SK-N-SH treated with all-trans-retinoic acid at 6 μM for 48 hours (cell line): ENCODE measurements at regions not wholly inside any gene's neighbourhood (a gene's known extent, or its start where the extent isn't known, plus 50 kb on each side); places are given as distances from the start of the nearest gene placed in this dataset.

Experiments
- ARNTL ChIP-seq: fragments of 450-650 bp; formaldehyde crosslinking; IDR thresholded peaks from 2 replicates; pipeline ENCODE4 v1.5.0; 2020; ENCODE audit warnings: low read depth, mild to moderate bottlenecking, moderate library complexity, borderline replicate concordance
- ESRRG ChIP-seq: fragments of 250-450 bp; sonication (Bioruptor Pico); IDR thresholded peaks from 2 replicates; pipeline ENCODE4 v1.6.1; 2021; ENCODE audit warnings: mild to moderate bottlenecking
- GLIS3 ChIP-seq: fragments of 250-450 bp; sonication (Bioruptor Pico); IDR thresholded peaks from 2 replicates; pipeline ENCODE4 v1.5.0; 2020; ENCODE audit warnings: mild to moderate bottlenecking, moderate library complexity
- OSR1 ChIP-seq: fragments of 250-450 bp; sonication (Bioruptor Pico); IDR thresholded peaks from 2 replicates; pipeline ENCODE4 v1.8.0; 2022; ENCODE audit warnings: moderate library complexity, mild to moderate bottlenecking, inconsistent platforms
- RARB ChIP-seq: fragments of 250-450 bp; sonication (Bioruptor Pico); IDR thresholded peaks from 2 replicates; pipeline ENCODE4 v1.8.0; 2021; ENCODE audit warnings: mild to moderate bottlenecking, moderate library complexity
- ZC3H10 ChIP-seq: fragments of 250-450 bp; sonication (Bioruptor Pico); IDR thresholded peaks from 2 replicates; pipeline ENCODE4 v1.5.1; 2021; ENCODE audit warnings: mild to moderate bottlenecking, moderate library complexity
- ZFP30 ChIP-seq: fragments of 450-650 bp; formaldehyde crosslinking; IDR thresholded peaks from 2 replicates; pipeline ENCODE4 v1.5.0; 2022; ENCODE audit warnings: mild to moderate bottlenecking, moderate library complexity
- TF ChIP-seq, protein P1 (sequence below): fragments of 250-450 bp; sonication (Bioruptor Pico); IDR thresholded peaks from 2 replicates; pipeline ENCODE4 v1.8.0; 2020; ENCODE audit warnings: mild to moderate bottlenecking, moderate library complexity, borderline replicate concordance
- TF ChIP-seq, protein P2 (sequence below): fragments of 250-450 bp; sonication (Bioruptor Pico); IDR thresholded peaks from 2 replicates; pipeline ENCODE4 v1.8.0; 2021; ENCODE audit warnings: low read depth, mild to moderate bottlenecking, moderate library complexity, borderline replicate concordance

DNA sequence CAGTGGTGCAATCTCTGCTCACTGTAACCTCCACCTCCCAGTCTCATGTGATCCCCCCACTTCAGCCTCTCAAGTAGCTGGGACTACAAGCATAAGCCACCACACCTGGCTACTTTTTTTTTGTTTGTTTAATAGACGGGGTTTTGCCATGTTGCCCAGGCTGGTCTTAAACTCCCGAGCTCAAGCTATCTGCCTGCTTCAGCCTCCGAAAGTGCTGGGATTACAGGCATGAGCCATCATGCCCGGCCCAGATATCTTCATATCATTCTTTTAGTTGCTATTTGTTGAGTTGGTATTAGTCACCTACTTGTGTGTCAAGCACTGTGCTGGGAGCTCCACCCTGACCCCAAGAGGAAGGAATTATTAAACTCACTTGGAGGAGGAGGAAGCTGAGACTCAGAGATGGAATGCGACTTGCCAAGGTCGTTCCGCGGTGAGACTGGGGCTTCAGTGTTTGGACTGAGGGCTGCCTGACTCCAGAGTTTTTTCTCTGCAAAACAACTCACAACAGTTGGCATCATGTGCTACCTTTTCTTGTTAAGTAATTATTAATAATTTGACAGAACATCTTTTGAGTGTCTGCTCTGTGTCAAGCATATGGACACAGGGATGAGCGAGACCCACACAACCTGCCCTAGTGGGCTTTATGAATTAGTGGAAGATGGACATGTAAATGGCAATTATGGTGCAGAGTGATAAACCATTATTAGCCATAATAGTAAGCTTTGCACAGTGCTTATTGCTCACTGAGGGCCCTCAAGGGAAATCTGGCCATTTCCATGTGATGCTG is 132.0 kb downstream of the FOXD2 start:
- TF ChIP-seq, protein P1, sequence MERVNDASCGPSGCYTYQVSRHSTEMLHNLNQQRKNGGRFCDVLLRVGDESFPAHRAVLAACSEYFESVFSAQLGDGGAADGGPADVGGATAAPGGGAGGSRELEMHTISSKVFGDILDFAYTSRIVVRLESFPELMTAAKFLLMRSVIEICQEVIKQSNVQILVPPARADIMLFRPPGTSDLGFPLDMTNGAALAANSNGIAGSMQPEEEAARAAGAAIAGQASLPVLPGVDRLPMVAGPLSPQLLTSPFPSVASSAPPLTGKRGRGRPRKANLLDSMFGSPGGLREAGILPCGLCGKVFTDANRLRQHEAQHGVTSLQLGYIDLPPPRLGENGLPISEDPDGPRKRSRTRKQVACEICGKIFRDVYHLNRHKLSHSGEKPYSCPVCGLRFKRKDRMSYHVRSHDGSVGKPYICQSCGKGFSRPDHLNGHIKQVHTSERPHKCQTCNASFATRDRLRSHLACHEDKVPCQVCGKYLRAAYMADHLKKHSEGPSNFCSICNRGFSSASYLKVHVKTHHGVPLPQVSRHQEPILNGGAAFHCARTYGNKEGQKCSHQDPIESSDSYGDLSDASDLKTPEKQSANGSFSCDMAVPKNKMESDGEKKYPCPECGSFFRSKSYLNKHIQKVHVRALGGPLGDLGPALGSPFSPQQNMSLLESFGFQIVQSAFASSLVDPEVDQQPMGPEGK (CRISPR knock-in tag), result no peak
- no peak for TF ChIP-seq RARB (CRISPR knock-in tag)
- TF ChIP-seq, protein P2, sequence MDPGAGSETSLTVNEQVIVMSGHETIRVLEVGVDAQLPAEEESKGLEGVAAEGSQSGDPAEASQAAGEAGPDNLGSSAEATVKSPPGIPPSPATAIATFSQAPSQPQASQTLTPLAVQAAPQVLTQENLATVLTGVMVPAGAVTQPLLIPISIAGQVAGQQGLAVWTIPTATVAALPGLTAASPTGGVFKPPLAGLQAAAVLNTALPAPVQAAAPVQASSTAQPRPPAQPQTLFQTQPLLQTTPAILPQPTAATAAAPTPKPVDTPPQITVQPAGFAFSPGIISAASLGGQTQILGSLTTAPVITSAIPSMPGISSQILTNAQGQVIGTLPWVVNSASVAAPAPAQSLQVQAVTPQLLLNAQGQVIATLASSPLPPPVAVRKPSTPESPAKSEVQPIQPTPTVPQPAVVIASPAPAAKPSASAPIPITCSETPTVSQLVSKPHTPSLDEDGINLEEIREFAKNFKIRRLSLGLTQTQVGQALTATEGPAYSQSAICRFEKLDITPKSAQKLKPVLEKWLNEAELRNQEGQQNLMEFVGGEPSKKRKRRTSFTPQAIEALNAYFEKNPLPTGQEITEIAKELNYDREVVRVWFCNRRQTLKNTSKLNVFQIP (CRISPR knock-in tag), result no peak
- no peak for TF ChIP-seq ARNTL (CRISPR knock-in tag)
- TF ChIP-seq GLIS3 (CRISPR knock-in tag), result no peak
- TF ChIP-seq OSR1 (CRISPR knock-in tag), result no peak
- no peak for TF ChIP-seq ESRRG (CRISPR knock-in tag)
- no peak for TF ChIP-seq ZFP30 (CRISPR knock-in tag)
- TF ChIP-seq ZC3H10 (CRISPR knock-in tag), result no peak
